Activated CD4-positive, alpha-beta T cell treated with anti-CD3 and anti-CD28 coated beads, Interleukin-2, amount 50 U/mL, for 16 hours (primary cell): ENCODE measurements at regions not wholly inside any gene's neighbourhood (a gene's known extent, or its start where the extent isn't known, plus 50 kb on each side); places are given as distances from the start of the nearest gene placed in this dataset.

Experiments used
- DNase-seq: peaks from one replicate; pipeline ENCODE4 v3.0.0-alpha.2; 2020

DNA sequence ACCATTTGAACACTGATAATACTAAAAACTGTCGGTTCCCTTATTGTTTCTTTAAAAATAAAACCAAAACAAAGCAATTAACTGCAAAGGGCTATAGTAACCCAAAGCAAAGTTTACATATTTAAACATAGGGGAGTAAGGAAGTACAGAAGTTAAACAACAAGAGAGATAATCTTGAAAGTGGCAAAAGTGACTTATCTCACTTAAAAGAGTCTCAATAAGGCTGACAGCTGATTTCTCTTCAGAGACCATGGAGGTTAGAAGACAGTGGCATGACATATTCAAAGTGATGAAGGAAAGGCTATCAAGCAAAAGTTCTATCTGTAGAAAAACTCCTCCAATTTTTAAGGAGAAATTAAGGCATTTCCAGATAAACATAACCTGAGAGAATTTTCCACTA is 233.5 kb upstream of the HDAC9 start:
- no peak for DNase-seq

DNA sequence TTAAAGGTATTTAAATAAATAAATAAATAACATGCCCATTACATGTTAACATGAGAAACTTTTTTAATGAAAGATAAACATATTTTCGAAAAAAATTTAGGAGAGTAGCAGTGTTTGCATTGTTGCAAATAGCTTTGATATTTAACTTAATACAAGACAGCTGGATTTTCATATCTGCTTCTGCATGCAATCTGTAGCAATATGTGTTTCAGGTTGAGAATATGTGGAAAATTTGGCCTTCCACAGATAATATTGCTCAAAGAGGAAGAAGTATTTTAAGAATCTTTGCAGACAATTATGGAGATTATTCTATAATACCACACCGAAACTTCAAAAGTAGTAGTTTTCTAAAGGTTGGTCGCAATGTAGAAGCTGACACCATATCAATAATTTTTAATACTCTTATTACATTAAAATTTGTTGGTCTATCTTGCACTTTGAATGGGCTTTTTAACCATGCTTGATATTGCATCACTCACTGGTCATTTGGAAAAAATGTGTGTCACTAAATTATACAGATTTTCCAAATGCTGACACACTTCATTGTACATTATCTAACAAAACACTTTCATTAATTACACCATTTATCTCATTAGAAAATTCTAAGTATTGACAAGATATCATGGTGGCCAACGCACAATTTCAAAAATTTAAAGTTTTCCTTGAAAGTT is 229.8 kb upstream of the HDAC9 start:
- DNase-seq, result no peak

DNA sequence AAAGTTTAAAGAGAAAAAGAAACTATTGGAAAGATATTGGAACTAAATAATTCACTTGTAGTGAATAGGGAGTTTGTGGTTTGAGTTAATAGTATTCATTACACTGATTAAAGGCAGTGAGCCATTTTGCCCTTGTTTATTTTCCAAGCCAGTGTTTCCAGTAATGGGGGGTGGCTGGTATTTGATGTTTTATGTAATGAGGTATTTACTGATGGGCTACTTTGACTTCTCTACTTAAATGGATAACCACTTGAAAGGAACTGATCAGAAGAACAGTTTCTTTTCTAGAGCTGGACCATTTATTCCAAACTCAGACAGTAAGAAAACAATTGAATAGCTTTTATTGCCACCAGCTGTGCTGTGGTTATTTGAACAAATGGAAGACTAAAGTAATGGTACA is 227.0 kb upstream of the HDAC9 start:
- DNase-seq, result no peak

DNA sequence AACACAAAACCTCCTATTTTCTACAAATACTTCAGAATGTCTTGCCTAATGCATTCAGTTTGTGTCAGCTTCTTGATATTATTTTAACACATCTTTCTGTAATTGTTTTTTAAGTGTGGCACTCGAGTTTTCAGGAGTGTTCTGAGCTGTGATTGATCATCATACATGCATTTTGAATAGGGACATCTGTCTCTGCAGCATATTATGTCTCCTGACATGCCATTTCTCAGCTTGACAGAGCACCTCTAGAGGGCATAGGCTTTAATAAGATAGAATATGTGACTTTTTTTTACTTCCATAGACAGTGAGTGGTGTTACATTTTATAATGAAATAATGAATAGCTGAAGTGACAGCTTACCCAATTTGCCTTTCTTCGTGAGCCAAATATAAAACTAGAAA is 219.2 kb upstream of the HDAC9 start:
- DNase-seq, result no peak

DNA sequence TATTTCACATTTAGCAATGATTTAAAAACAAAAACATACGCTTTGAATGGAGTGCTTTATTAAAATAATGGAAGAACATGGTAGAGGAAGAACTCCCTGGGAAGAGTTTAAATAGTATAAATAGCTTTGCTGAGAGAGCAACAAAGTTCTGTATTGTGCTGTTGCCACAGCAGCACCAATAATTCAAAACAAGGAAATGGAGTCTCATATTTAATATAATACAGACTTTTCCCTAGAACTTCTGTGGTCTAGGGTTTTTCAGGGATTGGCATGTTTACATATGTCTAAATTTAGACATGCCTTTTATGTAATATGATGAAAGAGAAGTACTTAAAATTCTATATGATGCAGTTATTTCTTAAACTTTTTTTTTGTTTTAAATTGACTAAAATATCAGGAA is 217.2 kb upstream of the HDAC9 start:
- DNase-seq, result no peak

DNA sequence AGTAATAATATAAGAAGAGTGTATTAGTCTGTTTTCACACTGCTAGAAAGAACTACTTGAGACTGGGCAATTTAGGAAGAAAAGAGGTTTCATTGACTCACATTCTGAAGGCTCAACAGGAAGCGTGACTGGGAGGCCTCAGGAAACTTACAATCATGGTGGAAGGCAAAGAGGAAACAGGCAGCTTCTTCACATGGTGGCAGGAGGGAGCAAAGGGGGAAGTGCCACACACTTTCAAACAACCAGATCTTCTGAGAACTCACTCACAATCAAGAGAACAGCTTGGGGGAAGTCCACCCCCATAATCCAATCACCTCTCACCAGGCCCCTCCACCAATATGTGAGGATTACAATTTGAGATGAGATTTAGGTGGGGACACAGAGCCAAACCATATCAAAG is 212.5 kb upstream of the HDAC9 start:
- DNase-seq, result no peak

DNA sequence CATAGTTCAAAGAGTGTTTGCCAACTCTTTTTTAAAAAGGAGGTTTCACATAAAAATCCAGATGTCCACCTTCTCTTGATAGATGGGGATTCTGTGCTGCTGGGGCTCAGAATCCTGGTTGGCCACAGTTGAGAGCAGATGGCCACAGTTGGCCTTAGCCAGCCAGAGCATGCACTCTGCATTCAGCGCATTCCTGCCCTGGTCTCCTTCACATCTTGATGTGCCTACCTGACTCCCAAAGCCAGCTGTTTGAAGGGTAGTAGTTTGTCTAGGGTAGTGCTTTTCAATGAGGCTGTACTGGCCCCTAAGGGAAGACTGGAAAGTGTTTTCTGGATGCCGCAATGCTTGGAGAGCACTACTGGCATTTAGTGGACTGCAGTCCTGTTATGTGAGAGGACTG is 208.1 kb upstream of the HDAC9 start:
- DNase-seq, result no peak

DNA sequence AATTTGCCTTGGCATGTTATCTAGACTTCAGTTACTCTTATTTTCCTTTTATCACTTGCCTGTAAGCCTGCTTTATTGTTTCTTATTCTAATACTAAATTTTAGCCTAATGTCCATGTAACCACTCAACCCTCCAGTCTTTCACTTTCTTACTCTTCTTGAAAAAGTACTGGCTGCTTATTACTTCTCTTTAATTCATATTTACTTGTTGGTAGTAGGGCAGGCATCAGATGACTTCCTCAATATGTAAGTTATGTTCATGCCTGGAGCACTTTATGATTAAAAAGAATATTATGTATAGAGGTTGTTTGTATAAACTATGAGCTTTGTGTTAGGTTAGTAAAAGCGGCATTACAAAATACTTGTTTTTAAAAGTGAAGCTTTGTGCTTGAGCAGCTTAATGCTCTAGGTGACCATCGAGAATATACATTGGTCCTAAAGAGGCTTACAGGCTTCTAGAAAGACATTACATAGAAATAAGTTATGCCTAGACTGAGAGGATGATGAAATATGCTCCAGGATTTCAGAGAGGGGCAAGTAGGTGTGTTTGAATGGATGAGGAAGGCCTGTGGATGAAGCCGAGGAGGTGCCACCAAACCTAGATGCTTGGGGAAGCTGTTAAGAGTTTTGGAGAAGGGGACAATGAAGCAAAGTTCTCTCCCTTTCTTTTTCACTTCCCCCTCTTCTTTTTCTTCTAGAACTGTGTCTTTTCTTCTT is 207.1 kb upstream of the HDAC9 start:
- no peak for DNase-seq

DNA sequence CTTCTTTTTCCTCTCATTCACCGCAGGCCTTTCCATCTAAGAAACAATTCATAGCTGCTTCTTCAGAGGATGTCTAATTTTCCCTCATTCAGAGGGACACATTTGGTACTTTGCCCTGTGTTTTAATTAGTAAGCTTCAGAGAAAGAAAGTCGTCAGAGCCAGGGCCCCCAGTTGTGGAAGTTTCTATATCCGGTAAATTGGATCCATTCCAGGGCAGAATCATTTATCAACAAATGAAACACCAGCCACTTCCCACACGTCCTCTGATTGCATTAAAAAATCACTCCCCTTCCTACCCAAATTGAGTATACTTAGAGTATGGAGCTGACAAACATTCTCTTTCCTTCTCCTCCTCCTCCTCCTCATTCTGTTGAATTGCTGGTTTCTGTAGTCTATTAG is 205.8 kb upstream of the HDAC9 start:
- DNase-seq, result no peak

DNA sequence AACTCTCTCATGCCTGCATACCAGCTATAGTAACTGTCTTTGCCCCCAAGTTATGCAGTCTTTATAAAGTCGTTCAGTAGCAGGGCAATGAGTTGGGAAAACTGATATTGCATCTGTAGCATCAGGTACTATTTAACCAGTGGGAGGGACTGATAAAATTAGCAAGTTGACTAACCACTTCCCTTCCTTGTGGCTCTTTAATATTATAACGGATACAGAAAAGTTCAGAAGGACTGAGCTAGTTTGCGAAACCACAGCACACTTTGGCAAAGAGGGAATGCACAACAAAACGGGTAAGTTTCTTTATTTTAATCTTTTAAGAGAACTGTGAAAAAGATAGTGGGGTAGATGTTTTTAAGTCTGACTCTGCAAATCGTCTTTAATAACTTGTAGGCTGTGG is 205.3 kb upstream of the HDAC9 start:
- DNase-seq, result no peak

DNA sequence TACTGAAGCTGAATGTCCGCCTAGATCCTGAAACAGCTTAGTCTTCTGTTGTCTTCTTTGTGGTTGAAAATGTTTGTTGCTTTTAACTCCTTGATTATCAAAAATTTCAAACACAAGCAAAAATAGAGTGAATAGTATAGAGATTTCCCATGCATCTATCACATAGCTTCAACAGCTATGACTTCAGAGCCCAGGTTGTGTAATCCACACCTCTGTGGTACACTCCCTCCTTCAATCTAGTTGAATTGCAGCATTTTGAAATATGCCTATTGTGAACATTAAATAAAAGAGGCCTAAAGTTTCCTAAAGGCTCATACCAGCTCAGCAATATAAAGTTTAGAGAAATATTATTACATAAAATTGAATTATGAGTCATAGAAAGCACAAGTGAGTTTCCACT is 204.7 kb upstream of the HDAC9 start:
- no peak for DNase-seq

DNA sequence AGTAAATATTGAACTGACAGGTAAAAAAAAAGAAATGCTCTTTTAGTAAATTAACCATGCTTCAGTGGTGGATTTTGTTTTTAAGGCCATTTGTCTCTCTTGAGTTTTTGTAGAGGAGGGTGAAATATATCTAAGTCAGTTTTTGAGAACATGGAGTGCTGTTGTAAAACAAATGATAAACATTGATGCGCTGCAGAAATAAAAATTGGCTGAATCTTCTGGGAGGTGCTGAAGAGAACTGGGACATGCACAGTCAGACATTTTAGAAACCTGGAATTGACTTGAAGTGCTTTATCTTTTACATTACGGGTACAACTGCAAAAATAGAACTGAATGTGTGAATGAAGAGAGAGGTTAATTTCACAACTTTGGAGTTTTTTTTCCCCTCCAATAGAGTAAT is 203.0 kb upstream of the HDAC9 start:
- no peak for DNase-seq

DNA sequence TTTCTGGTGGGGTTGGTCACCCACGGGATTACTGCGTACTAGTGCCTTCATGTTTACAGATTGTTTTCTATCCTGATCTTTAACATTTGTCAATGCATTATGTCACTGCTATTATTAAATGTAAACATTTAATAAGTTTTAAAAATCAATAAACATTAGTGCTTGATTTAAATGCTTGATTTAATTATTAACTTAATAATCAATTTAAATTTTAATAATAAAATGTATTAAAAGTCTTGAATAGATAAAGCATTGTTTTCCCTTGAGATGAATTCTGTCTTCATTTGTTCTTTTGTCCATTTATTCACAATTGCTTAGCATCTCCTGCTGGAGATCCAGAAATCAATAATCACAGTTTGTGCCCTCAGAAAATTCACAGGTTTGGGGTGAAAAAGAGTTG is 201.8 kb upstream of the HDAC9 start:
- DNase-seq, result no peak

DNA sequence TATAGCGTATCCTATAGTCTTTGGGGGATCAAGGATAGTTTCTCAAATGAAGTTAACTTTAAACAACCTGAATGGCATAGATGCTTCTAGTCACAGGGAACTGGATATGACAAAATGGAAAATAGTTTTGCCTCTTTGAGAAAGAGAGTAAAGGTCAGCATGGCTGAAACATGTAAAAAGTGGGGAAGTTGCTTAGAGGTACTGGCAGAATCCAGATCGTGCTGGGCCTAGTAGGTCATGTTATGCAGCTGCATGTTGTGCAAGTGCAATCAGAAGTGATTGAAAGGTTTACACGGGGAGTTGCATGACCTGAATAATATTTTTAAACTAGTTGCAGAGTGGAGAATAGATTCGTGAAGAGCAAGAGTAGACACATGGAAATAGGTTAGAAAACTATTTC is 201.1 kb upstream of the HDAC9 start:
- no peak for DNase-seq

DNA sequence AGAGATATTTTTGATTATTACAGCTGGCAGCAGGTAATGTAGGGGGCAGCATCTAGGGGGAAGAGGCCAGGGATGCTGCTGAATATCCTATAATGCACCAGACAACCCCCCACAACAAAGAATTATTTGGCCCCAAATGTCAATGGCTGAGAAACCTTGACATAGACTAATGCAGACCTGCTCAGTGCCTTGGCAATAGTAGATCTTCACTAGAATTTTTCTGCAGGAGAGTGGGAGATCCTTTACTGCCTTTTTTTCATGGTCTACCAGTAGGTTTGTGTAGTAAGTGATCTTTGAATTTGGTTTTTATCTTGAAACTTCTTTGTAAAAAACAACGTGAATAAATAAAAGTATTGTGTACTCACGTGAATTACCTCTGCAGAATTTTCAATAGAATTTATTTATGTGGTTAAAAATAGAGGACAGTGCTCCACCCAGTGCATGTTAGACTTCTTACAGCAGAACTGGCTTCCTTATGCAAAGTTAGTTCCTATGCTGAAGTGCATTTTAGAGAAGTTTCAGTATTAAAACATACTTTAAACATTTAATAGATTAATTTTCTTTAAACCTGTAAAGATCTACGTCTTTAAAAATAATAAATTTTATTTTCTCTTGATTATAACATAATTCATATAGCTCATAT is 199.6 kb upstream of the HDAC9 start:
- DNase-seq, result no peak

DNA sequence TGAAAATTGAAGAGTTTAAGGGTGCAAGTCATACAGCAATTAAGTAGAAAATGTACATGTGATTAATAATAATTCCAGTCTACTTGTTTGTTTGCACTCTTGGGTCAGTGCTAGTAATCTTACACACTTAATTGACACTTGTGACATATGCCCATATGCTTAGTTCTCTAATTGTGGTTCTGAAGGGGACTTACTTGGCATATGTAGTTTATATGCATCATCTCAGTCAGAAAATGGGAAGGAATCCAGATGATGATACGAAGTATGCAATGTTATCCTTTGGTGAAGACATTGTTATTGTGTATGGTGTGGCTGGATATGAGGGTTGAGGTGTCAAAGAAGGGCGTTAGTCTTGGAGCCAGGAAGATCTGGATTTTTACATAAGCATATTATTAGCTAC is 193.5 kb upstream of the HDAC9 start:
- no peak for DNase-seq

DNA sequence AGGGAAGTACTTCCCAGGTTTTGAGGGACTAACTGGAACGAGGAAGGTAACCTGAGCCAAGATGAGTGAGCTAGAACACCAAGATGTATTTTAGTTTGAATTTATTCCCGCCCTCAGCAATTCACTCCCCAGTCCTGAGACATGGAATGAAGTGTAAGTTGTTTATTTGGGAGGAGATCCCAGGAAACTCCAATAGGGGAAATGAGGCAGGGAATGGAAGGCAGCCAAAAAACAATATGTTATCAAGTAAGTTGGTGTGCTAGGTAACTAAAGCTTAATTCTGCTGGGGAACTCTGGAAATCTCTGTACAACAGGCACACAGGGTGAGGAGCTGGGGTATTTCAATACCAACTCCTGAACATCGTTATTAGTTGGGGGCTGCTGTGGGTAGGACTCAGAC is 189.7 kb upstream of the HDAC9 start:
- no peak for DNase-seq

DNA sequence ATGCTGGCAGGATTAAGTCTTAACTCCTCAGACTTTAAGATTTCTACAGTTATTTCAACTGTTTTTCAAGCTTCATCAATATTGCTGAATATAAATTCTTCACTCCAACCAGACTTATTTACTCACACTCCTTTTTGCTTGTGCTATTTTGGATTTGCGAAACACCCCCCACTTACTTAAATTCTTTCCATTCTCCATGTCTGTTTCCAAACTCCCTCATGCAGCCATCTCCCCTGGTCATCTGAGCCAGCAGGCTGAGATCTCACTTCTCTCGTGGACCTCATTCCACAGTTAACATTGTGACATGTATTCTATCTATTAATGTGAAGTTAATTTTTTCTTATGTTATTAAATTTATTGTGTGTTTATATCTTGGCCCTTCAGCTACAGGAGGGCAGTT is 188.9 kb upstream of the HDAC9 start:
- DNase-seq, result no peak

DNA sequence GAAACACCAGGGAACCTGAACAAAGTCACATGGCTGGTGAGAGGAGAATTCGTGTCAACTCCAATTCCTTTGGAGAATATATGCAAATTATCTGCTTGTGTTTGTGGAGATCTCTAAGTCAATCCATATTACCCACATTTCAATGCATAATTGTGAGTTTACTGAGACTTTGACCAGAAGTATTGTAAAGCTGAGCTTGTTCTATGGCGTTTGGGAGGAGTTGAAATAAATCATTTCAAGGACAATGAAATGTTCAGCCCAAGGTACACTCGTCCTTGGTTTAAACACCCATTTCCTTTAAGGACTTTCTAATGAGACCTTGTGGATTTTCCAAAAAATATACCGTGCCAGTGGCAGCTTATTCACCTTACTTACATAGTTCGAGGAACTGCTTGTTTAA is 186.6 kb upstream of the HDAC9 start:
- DNase-seq, result no peak

DNA sequence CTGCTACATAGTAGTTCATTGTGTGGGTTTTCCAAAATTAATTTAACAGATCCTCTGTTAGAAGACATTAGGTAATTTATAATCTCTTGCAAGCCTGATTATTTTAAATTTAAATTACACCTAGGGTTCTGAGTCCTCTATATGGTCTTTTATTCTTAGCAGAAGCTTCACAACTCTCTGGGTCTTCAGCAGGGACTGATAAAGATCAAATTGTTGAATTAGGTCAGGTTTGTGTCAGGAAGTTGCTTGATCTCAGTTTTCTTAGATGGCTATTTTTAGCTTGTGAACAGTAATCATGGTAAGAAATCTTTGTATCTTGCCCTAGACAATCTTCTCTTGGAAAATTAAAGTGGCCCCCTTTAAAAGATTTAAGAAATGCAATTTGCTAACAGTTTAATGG is 183.1 kb upstream of the HDAC9 start:
- no peak for DNase-seq

DNA sequence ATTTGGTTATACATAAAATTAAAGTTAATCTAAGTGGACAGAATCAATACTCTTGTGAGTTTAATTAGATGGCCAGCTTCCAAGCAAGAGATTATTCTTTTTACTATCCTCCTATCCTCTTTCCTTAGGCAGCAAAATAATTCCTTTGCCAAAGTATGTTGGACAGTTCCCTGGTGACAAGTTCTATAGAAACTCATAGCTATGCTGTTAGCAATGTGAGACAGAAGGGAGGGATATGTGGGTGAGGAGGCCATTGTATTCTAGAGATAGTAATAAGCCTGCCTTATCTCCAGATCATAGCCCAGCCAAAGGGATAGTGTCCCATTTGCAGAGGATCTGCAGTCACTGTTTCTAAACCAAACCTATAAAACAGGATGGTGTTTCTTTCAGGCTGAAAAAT is 181.6 kb upstream of the HDAC9 start:
- no peak for DNase-seq

DNA sequence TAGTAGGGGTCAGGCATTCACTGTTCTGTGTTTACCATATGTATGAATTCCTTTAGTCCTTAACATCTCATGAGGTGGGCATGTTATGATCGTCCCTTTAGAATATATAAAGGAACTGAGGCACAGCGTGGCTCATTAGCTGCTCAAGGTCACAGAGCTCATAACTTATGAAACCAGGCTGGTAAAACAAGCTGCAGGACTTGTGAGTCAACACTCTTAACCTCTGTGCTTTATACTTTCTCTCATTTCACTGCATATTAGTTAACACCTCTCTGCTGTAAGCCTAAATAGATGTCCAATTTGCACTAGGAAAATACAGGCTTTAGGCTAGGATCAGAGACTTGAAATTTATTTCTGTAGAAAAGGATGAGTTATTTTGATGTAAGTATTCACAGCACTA is 180.3 kb upstream of the HDAC9 start:
- no peak for DNase-seq

DNA sequence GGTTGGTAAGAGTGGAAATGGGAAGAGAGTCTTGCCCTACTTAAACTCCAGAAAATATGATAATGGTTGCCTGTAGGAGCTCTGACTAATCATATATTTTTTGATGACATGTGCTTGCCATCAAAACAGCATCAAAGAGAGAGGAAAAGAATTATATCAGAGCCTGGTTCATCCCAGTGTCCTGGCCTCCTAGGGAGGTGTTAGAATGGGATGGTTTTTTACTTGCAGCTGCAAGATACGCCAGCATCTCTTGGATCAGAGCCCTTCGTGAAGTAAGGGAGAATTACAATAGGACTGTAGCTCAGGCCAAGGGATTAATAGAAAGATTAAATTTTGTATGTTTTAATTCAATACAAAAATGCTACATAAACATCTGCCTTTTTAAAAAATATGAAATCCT is 177.6 kb upstream of the HDAC9 start:
- DNase-seq, result no peak

DNA sequence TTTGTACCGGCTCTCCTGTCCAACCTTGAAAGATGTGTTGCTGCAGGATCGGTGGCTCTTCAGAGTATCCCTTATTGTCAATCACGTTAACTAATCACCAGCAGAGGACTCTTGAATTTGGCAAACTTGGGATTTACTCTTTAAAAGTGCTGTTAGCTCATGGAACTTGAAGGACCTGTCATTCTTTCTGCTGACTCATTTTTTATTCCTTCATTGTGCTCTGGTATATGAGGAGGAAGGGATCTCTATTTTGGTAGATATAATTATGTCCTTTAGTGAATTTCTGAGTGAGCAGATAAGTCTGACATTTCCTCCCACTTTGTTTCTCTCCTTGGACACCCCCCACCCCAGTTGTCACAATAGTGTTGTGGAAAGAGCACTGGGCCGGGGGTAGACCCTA is 175.1 kb upstream of the HDAC9 start:
- no peak for DNase-seq
